C4-2B (cell line): ENCODE measurements at regions not wholly inside any gene's neighbourhood (a gene's known extent, or its start where the extent isn't known, plus 50 kb on each side); places are given as distances from the start of the nearest gene placed in this dataset.

ENCODE experiments used
- ZFX ChIP-seq: fragments of 450-650 bp; IDR thresholded peaks from 2 replicates; pipeline ENCODE4 v1.6.1; 2017
- TF ChIP-seq, protein P1 (sequence below): fragments of 450-650 bp; conservative IDR thresholded peaks from 2 replicates; pipeline ENCODE4 v1.5.1; 2017; ENCODE audit warnings: mild to moderate bottlenecking

- TF ChIP-seq, protein P1, sequence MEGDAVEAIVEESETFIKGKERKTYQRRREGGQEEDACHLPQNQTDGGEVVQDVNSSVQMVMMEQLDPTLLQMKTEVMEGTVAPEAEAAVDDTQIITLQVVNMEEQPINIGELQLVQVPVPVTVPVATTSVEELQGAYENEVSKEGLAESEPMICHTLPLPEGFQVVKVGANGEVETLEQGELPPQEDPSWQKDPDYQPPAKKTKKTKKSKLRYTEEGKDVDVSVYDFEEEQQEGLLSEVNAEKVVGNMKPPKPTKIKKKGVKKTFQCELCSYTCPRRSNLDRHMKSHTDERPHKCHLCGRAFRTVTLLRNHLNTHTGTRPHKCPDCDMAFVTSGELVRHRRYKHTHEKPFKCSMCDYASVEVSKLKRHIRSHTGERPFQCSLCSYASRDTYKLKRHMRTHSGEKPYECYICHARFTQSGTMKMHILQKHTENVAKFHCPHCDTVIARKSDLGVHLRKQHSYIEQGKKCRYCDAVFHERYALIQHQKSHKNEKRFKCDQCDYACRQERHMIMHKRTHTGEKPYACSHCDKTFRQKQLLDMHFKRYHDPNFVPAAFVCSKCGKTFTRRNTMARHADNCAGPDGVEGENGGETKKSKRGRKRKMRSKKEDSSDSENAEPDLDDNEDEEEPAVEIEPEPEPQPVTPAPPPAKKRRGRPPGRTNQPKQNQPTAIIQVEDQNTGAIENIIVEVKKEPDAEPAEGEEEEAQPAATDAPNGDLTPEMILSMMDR, result no peak
- no peak for TF ChIP-seq ZFX
Measured at GRCh38 chr10:28391283-28391682, 88.4 kb upstream of the MPP7 start.
